ENCODE measurements at regions not wholly inside any gene's neighbourhood (a gene's known extent, or its start where the extent isn't known, plus 50 kb on each side); places are given as distances from the start of the nearest gene placed in this dataset.

DNA sequence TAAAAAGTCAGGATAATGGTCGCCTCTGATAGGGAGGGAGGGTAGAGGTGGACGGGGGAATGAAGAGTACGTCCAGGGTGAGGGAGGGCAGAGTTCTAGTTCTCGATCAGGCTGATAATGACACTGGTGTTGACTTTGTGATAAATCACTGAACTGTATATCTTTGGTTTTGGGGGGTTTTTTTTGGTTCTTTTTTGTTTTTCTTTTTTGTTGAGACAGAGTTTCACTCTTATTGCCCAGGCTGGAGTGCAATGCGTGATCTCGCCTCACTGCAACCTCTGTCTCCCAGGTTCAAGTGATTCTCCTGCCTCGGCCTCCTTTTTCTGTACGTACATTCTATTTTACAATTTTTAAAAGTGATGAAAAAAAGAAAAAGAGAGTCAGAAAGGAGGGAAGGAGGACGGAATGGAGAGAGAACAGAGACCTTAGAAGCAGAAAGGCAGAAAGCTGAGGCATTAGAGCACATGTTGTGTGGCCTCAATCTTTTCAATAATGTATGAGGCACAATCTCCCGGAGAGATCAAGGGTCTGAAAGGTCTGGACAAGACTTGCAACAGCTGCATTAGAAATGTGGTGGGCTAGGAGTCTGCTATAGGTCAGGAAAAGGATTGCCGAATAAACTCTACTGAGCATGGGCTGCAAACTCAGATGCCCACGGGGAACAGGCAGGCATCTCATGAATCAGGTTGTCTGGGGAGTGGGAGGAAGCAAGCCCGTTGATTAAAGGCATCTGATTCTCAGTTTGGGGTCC, 174.8 kb downstream of the TOMM20 start (continued):
- TF ChIP-seq, protein P1, sequence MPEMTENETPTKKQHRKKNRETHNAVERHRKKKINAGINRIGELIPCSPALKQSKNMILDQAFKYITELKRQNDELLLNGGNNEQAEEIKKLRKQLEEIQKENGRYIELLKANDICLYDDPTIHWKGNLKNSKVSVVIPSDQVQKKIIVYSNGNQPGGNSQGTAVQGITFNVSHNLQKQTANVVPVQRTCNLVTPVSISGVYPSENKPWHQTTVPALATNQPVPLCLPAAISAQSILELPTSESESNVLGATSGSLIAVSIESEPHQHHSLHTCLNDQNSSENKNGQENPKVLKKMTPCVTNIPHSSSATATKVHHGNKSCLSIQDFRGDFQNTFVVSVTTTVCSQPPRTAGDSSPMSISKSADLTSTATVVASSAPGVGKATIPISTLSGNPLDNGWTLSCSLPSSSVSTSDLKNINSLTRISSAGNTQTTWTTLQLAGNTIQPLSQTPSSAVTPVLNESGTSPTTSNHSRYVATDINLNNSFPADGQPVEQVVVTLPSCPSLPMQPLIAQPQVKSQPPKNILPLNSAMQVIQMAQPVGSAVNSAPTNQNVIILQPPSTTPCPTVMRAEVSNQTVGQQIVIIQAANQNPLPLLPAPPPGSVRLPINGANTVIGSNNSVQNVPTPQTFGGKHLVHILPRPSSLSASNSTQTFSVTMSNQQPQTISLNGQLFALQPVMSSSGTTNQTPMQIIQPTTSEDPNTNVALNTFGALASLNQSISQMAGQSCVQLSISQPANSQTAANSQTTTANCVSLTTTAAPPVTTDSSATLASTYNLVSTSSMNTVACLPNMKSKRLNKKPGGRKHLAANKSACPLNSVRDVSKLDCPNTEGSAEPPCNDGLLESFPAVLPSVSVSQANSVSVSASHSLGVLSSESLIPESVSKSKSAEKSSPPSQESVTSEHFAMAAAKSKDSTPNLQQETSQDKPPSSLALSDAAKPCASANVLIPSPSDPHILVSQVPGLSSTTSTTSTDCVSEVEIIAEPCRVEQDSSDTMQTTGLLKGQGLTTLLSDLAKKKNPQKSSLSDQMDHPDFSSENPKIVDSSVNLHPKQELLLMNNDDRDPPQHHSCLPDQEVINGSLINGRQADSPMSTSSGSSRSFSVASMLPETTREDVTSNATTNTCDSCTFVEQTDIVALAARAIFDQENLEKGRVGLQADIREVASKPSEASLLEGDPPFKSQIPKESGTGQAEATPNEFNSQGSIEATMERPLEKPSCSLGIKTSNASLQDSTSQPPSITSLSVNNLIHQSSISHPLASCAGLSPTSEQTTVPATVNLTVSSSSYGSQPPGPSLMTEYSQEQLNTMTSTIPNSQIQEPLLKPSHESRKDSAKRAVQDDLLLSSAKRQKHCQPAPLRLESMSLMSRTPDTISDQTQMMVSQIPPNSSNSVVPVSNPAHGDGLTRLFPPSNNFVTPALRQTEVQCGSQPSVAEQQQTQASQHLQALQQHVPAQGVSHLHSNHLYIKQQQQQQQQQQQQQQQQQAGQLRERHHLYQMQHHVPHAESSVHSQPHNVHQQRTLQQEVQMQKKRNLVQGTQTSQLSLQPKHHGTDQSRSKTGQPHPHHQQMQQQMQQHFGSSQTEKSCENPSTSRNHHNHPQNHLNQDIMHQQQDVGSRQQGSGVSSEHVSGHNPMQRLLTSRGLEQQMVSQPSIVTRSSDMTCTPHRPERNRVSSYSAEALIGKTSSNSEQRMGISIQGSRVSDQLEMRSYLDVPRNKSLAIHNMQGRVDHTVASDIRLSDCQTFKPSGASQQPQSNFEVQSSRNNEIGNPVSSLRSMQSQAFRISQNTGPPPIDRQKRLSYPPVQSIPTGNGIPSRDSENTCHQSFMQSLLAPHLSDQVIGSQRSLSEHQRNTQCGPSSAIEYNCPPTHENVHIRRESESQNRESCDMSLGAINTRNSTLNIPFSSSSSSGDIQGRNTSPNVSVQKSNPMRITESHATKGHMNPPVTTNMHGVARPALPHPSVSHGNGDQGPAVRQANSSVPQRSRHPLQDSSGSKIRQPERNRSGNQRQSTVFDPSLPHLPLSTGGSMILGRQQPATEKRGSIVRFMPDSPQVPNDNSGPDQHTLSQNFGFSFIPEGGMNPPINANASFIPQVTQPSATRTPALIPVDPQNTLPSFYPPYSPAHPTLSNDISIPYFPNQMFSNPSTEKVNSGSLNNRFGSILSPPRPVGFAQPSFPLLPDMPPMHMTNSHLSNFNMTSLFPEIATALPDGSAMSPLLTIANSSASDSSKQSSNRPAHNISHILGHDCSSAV (CRISPR knock-in tag; IDR thresholded peaks at IDR 0.05; ENCODE audit: borderline replicate concordance) = no peak
- TF ChIP-seq MED13 (CRISPR knock-in tag; IDR thresholded peaks at IDR 0.05) = no peak
- TF ChIP-seq, protein P2, sequence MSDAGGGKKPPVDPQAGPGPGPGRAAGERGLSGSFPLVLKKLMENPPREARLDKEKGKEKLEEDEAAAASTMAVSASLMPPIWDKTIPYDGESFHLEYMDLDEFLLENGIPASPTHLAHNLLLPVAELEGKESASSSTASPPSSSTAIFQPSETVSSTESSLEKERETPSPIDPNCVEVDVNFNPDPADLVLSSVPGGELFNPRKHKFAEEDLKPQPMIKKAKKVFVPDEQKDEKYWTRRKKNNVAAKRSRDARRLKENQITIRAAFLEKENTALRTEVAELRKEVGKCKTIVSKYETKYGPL (CRISPR knock-in tag; IDR thresholded peaks at IDR 0.05) = no peak
- TF ChIP-seq PHF20 (CRISPR knock-in tag; IDR thresholded peaks at IDR 0.05) = no peak
- no peak for TF ChIP-seq CHD2 (IDR thresholded peaks at IDR 0.05; ENCODE audit: low read depth, low read length)
- no peak for TF ChIP-seq ZFP36 (IDR thresholded peaks at IDR 0.05; ENCODE audit: borderline replicate concordance, low read depth, low read length, partially characterized antibody)
- TF ChIP-seq THYN1 (CRISPR knock-in tag; IDR thresholded peaks at IDR 0.05; ENCODE audit: borderline replicate concordance, low read depth) = no peak
- TF ChIP-seq, protein P3, sequence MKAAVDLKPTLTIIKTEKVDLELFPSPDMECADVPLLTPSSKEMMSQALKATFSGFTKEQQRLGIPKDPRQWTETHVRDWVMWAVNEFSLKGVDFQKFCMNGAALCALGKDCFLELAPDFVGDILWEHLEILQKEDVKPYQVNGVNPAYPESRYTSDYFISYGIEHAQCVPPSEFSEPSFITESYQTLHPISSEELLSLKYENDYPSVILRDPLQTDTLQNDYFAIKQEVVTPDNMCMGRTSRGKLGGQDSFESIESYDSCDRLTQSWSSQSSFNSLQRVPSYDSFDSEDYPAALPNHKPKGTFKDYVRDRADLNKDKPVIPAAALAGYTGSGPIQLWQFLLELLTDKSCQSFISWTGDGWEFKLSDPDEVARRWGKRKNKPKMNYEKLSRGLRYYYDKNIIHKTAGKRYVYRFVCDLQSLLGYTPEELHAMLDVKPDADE (CRISPR knock-in tag; IDR thresholded peaks at IDR 0.05) = no peak
- TF ChIP-seq, protein P4, sequence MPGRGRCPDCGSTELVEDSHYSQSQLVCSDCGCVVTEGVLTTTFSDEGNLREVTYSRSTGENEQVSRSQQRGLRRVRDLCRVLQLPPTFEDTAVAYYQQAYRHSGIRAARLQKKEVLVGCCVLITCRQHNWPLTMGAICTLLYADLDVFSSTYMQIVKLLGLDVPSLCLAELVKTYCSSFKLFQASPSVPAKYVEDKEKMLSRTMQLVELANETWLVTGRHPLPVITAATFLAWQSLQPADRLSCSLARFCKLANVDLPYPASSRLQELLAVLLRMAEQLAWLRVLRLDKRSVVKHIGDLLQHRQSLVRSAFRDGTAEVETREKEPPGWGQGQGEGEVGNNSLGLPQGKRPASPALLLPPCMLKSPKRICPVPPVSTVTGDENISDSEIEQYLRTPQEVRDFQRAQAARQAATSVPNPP (CRISPR knock-in tag; IDR thresholded peaks at IDR 0.05) = no peak
- TF ChIP-seq, protein P5, sequence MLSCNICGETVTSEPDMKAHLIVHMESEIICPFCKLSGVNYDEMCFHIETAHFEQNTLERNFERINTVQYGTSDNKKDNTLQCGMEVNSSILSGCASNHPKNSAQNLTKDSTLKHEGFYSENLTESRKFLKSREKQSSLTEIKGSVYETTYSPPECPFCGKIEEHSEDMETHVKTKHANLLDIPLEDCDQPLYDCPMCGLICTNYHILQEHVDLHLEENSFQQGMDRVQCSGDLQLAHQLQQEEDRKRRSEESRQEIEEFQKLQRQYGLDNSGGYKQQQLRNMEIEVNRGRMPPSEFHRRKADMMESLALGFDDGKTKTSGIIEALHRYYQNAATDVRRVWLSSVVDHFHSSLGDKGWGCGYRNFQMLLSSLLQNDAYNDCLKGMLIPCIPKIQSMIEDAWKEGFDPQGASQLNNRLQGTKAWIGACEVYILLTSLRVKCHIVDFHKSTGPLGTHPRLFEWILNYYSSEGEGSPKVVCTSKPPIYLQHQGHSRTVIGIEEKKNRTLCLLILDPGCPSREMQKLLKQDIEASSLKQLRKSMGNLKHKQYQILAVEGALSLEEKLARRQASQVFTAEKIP (CRISPR knock-in tag; IDR thresholded peaks at IDR 0.05; ENCODE audit: borderline replicate concordance) = no peak
- TF ChIP-seq, protein P6, sequence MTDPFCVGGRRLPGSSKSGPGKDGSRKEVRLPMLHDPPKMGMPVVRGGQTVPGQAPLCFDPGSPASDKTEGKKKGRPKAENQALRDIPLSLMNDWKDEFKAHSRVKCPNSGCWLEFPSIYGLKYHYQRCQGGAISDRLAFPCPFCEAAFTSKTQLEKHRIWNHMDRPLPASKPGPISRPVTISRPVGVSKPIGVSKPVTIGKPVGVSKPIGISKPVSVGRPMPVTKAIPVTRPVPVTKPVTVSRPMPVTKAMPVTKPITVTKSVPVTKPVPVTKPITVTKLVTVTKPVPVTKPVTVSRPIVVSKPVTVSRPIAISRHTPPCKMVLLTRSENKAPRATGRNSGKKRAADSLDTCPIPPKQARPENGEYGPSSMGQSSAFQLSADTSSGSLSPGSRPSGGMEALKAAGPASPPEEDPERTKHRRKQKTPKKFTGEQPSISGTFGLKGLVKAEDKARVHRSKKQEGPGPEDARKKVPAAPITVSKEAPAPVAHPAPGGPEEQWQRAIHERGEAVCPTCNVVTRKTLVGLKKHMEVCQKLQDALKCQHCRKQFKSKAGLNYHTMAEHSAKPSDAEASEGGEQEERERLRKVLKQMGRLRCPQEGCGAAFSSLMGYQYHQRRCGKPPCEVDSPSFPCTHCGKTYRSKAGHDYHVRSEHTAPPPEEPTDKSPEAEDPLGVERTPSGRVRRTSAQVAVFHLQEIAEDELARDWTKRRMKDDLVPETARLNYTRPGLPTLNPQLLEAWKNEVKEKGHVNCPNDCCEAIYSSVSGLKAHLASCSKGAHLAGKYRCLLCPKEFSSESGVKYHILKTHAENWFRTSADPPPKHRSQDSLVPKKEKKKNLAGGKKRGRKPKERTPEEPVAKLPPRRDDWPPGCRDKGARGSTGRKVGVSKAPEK (CRISPR knock-in tag; IDR thresholded peaks at IDR 0.05; ENCODE audit: borderline replicate concordance) = no peak
- no peak for TF ChIP-seq ZNF296 (CRISPR knock-in tag; conservative IDR thresholded peaks at IDR 0.05)
